ENCODE measurements at regions not wholly inside any gene's neighbourhood (a gene's known extent, or its start where the extent isn't known, plus 50 kb on each side); places are given as distances from the start of the nearest gene placed in this dataset.

DNA sequence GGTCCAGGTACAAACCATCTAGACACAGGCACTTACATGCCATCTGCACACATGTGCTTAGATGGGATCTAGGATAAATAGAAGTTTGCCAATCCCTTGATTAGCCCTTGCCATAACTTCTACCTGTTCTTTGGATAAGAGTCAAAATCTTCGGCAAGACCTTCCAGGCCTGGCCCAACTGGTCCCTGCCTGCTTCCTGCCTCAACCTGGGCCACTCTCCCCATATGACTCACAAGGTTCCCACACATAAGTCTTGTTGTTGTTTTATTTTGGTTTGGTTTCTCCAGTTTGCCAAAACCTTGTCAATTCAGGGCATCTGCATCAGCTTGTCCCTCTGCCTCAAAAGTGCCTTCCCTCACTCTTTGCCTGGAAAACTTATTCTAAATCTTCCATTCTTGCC lies 95.3 kb upstream of the XYLT1 start:
- Histone ChIP-seq H3K9me3 (ENCODE audit: control insufficient read depth, insufficient read depth, low read length) (no peaks in the 10 kb centered on the region), H3K4me3 (ENCODE audit: low read depth, low read length) (no peak overlapping the region), H3K27me3 (ENCODE audit: control insufficient read depth, insufficient read depth, low read length) (no peaks in the 10 kb centered on the region), H3K4me1 (ENCODE audit: control insufficient read depth, insufficient read depth, low read length) (no peaks in the 10 kb centered on the region), H3K36me3 (ENCODE audit: control insufficient read depth, insufficient read depth, low read length) (no peaks in the 10 kb centered on the region), H3K27ac (ENCODE audit: low read depth, low read length) (no peak overlapping the region), H3K9ac (ENCODE audit: low read depth, low read length) (no peak overlapping the region)

DNA sequence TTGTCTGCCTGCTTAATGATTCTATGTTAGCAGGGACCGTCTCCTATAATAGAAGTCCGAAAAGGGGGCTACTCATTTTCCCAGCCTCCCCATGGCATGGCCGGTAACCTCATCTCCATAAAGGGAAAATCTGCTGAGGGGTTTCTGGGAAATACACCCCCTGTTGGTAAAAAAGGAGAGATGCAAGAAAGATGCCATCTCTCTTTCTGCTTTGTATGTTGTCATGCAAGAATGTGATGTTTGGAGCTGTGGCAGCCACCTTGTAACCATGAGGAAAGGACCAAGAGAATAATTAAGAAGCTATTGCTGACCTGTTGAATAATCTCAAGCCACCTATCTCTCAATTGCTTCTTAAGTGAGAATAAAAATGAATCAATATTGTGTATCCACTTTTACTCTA lies 94.8 kb upstream of the XYLT1 start:
- H3K4me1 ChIP-seq (ENCODE audit: control insufficient read depth, insufficient read depth, low read length): no peaks in the 10 kb centered on the region
- H3K9me3 ChIP-seq (ENCODE audit: control insufficient read depth, insufficient read depth, low read length): no peaks in the 10 kb centered on the region
- H3K36me3 ChIP-seq (ENCODE audit: control insufficient read depth, insufficient read depth, low read length): no peaks in the 10 kb centered on the region
- H3K27ac ChIP-seq (ENCODE audit: low read depth, low read length): no peak overlapping the region
- no peak overlapping the region for H3K4me3 ChIP-seq (ENCODE audit: low read depth, low read length)
- no peak overlapping the region for H3K9ac ChIP-seq (ENCODE audit: low read depth, low read length)
- no peaks in the 10 kb centered on the region for H3K27me3 ChIP-seq (ENCODE audit: control insufficient read depth, insufficient read depth, low read length)

DNA sequence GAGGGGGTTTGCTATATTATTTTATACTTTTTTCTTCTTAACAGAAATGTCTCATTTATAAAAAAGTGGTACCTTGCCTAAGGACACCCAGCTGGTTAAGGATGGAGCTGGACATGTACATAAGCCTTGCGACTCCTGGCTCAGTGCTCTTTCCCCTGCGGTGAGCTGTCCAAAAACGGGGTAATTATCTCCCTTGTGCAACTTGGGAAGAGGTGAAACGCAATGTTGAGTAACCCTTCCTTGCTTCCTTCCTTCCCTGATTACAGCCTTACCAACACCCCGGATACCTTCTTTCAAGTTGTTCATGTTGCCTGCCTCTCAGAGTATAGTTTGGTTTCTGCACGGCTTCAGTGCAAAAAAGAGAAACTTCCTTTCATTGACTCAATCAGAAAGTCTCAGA lies 94.1 kb upstream of the XYLT1 start:
- H3K4me1 ChIP-seq (ENCODE audit: control insufficient read depth, insufficient read depth, low read length): no peaks in the 10 kb centered on the region
- H3K4me3 ChIP-seq (ENCODE audit: low read depth, low read length): no peak overlapping the region
- no peak overlapping the region for H3K27ac ChIP-seq (ENCODE audit: low read depth, low read length)
- H3K9me3 ChIP-seq (ENCODE audit: control insufficient read depth, insufficient read depth, low read length): no peaks in the 10 kb centered on the region
- H3K9ac ChIP-seq (ENCODE audit: low read depth, low read length): no peak overlapping the region
- no peaks in the 10 kb centered on the region for H3K36me3 ChIP-seq (ENCODE audit: control insufficient read depth, insufficient read depth, low read length)
- no peaks in the 10 kb centered on the region for H3K27me3 ChIP-seq (ENCODE audit: control insufficient read depth, insufficient read depth, low read length)

DNA sequence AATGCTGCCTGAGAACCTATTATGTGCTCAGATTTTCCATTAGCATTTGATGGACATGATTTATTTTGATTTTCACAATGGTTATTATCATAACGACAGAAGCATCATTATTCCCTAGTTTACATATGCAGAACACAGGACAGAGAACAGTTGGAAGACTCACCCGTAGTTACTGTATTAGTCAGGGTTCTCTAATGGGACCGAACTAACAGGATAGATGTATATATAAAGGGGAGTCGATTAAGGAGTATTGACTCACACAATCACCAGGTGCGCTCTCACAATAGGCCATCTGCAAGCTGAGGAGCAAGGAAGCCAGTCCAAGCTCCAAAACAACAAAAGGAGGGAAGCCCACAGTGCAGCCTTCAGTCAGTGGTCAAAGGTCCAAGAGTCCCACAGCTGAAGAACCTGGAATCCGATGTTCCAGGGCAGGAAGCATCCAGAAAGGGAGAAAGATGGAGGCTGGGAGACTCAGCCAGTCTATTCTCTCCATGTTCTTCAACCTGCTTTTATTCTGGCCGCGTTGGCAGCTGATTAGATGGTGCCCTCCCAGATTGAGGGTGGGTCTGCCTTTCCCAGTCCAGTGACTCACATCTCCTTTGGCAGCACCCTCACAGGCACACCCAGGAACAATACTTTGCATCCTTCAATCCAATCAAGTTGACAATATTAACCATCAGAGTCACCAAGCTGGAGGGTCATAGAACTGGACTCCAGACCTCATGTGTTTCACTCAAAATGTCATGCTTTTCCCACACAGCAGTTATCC lies 92.7 kb upstream of the XYLT1 start:
- Histone ChIP-seq H3K4me1 (ENCODE audit: control insufficient read depth, insufficient read depth, low read length) (no peaks in the 10 kb centered on the region), H3K4me3 (ENCODE audit: low read depth, low read length) (no peak overlapping the region), H3K36me3 (ENCODE audit: control insufficient read depth, insufficient read depth, low read length) (no peaks in the 10 kb centered on the region), H3K9me3 (ENCODE audit: control insufficient read depth, insufficient read depth, low read length) (no peaks in the 10 kb centered on the region), H3K27ac (ENCODE audit: low read depth, low read length) (no peak overlapping the region), H3K9ac (ENCODE audit: low read depth, low read length) (no peak overlapping the region), H3K27me3 (ENCODE audit: control insufficient read depth, insufficient read depth, low read length) (no peaks in the 10 kb centered on the region)

DNA sequence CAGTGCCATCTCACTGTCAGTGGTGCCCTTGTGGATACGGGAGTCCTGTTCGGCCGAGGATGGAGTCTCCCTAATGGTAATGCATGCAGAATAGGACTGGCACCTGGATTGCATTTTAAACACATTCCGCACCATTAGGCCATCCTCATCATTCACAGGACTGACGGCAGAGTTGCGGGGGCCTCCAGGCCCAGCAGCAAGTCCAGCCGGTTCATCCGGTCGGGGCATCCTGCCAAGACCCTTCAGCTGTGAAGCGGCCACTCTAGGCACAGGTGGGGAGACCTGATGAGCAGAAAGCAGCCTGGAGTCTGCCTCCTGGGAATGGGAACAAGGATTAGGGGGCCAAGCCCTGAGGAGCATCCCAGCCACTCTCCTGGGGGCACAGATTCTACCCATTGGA lies 90.3 kb upstream of the XYLT1 start:
- H3K27ac ChIP-seq (ENCODE audit: low read depth, low read length): no peak overlapping the region
- H3K4me3 ChIP-seq (ENCODE audit: low read depth, low read length): no peak overlapping the region
- H3K9ac ChIP-seq (ENCODE audit: low read depth, low read length): no peak overlapping the region
- H3K4me1 ChIP-seq (ENCODE audit: control insufficient read depth, insufficient read depth, low read length): no peaks in the 10 kb centered on the region
- no peaks in the 10 kb centered on the region for H3K9me3 ChIP-seq (ENCODE audit: control insufficient read depth, insufficient read depth, low read length)
- no peaks in the 10 kb centered on the region for H3K27me3 ChIP-seq (ENCODE audit: control insufficient read depth, insufficient read depth, low read length)
- H3K36me3 ChIP-seq (ENCODE audit: control insufficient read depth, insufficient read depth, low read length): no peaks in the 10 kb centered on the region

DNA sequence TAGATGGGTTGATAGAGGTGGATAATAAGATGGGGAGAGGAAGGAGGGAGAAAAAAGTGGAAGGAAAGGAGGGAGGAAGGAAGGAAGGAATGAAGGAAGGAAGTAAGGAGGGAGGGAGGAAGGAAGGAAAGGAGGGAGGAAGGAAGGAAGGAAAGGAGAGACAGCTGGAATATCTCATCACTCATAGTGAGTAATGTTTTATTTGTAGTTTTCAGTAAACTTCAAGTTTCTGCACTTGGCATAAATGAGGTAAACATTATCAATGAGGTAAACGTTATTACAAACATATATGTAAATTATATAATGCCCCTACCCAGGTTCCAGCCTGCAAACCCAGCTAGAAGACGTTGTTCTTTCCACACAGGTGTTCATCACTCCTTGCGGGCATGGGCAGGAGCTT lies 89.8 kb upstream of the XYLT1 start:
- H3K9me3 ChIP-seq (ENCODE audit: control insufficient read depth, insufficient read depth, low read length): no peaks in the 10 kb centered on the region
- no peak overlapping the region for H3K9ac ChIP-seq (ENCODE audit: low read depth, low read length)
- H3K4me3 ChIP-seq (ENCODE audit: low read depth, low read length): no peak overlapping the region
- H3K36me3 ChIP-seq (ENCODE audit: control insufficient read depth, insufficient read depth, low read length): no peaks in the 10 kb centered on the region
- H3K4me1 ChIP-seq (ENCODE audit: control insufficient read depth, insufficient read depth, low read length): no peaks in the 10 kb centered on the region
- H3K27me3 ChIP-seq (ENCODE audit: control insufficient read depth, insufficient read depth, low read length): no peaks in the 10 kb centered on the region
- no peak overlapping the region for H3K27ac ChIP-seq (ENCODE audit: low read depth, low read length)

DNA sequence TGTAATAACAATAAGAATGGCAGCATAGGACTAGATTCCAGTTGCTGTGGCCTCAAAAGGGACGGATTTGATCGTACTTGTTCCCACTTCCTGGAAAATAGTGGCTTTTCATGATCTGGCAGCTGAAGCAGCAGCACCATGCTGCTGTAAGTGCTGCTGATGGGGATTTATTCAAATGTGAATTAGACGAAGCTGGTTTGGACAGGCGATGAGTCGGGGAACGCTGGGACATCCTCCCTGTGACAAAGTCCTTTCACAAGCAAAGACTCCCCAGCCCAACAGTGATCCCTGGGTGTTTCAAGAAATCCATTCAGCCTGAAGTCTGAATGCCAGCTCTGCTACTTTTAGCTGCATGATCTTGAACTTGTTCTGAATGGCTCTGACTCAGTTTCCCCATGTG lies 88.6 kb upstream of the XYLT1 start:
- Histone ChIP-seq H3K4me3 (ENCODE audit: low read depth, low read length) (no peak overlapping the region), H3K27me3 (ENCODE audit: control insufficient read depth, insufficient read depth, low read length) (no peaks in the 10 kb centered on the region), H3K4me1 (ENCODE audit: control insufficient read depth, insufficient read depth, low read length) (no peaks in the 10 kb centered on the region), H3K36me3 (ENCODE audit: control insufficient read depth, insufficient read depth, low read length) (no peaks in the 10 kb centered on the region), H3K9me3 (ENCODE audit: control insufficient read depth, insufficient read depth, low read length) (no peaks in the 10 kb centered on the region), H3K27ac (ENCODE audit: low read depth, low read length) (no peak overlapping the region), H3K9ac (ENCODE audit: low read depth, low read length) (no peak overlapping the region)

DNA sequence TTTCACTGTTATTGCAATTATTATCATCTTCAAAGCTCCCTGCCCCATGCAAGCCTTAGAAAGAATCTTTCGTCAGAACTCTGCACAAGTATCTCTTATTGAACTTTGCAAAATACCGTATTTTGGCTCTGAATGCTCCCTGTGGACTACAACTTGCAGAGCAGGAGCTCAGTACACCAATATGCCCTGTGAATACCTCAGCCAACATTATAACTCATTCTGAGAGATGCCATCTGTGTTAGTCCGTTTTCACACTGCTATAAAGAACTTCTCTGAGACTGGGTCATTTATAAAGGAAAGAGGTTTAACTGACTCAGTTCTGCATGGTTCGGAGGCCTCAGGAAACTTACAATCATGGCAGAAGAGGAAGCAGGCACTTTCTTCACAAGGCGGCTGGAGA lies 87.2 kb upstream of the XYLT1 start:
- no peaks in the 10 kb centered on the region for H3K27me3 ChIP-seq (ENCODE audit: control insufficient read depth, insufficient read depth, low read length)
- no peak overlapping the region for H3K9ac ChIP-seq (ENCODE audit: low read depth, low read length)
- H3K4me3 ChIP-seq (ENCODE audit: low read depth, low read length): no peak overlapping the region
- no peaks in the 10 kb centered on the region for H3K4me1 ChIP-seq (ENCODE audit: control insufficient read depth, insufficient read depth, low read length)
- no peaks in the 10 kb centered on the region for H3K9me3 ChIP-seq (ENCODE audit: control insufficient read depth, insufficient read depth, low read length)
- no peak overlapping the region for H3K27ac ChIP-seq (ENCODE audit: low read depth, low read length)
- no peaks in the 10 kb centered on the region for H3K36me3 ChIP-seq (ENCODE audit: control insufficient read depth, insufficient read depth, low read length)

DNA sequence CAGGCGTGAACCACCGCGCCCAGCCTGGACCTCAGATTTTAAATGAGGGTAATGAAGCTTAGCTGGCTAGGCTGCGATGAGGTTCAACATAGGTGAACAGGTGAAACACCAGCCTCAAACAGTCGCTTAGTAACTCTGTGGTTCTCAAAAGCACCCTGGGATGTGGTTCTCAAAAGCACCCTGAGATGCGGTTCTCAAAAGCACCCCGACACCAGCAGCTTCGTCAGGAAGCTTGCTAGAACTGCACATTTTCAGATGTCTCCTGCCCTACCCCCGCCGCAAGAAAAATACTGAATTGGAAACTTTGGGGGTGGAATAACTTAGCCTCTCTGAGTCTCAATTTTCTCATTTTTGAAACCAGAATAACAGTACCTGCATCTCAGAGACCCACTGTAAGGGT lies 86.7 kb upstream of the XYLT1 start:
- H3K4me1 ChIP-seq (ENCODE audit: control insufficient read depth, insufficient read depth, low read length): no peaks in the 10 kb centered on the region
- H3K4me3 ChIP-seq (ENCODE audit: low read depth, low read length): no peak overlapping the region
- H3K36me3 ChIP-seq (ENCODE audit: control insufficient read depth, insufficient read depth, low read length): no peaks in the 10 kb centered on the region
- no peak overlapping the region for H3K27ac ChIP-seq (ENCODE audit: low read depth, low read length)
- H3K27me3 ChIP-seq (ENCODE audit: control insufficient read depth, insufficient read depth, low read length): no peaks in the 10 kb centered on the region
- no peak overlapping the region for H3K9ac ChIP-seq (ENCODE audit: low read depth, low read length)
- no peaks in the 10 kb centered on the region for H3K9me3 ChIP-seq (ENCODE audit: control insufficient read depth, insufficient read depth, low read length)

DNA sequence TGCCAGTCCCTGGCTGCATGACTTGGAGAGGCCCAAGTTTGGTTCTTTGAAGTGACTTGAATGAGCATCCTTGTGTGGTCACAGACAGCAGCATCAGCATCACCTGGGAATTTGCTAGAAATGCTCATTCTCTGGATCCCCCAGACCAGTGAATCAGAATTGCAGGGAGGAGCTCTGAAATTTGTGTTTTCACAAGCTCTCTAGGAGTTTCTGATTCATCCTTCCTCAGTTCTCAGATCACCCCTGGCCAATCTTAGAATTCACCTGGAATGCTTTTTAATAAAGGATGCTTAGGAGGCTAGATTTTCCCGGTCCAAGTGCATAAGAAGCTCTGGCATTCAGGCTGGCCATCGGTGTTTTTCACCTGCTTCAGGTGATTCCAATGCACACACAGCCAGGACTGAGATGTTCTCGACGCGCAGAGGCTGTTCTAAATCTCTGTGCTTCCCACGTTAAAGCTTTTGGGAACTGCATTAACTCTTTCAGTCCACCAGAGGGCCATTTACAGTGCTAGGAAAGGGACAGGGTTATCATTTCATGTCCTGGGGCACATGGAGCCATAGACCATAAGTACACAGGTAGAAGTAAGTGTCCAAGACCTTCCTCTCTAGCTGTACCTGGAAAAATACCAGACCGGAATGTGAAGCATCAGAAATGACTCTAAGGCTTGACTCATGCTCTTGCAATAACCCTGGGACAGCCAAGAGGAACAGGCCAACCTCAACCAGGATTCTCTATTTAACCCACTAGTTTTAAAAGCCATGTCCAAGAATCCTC lies 85.7 kb upstream of the XYLT1 start:
- Histone ChIP-seq H3K27me3 (ENCODE audit: control insufficient read depth, insufficient read depth, low read length) (no peaks in the 10 kb centered on the region), H3K9me3 (ENCODE audit: control insufficient read depth, insufficient read depth, low read length) (no peaks in the 10 kb centered on the region), H3K27ac (ENCODE audit: low read depth, low read length) (no peak overlapping the region), H3K9ac (ENCODE audit: low read depth, low read length) (no peak overlapping the region), H3K4me3 (ENCODE audit: low read depth, low read length) (no peak overlapping the region), H3K36me3 (ENCODE audit: control insufficient read depth, insufficient read depth, low read length) (no peaks in the 10 kb centered on the region), H3K4me1 (ENCODE audit: control insufficient read depth, insufficient read depth, low read length) (no peaks in the 10 kb centered on the region)

DNA sequence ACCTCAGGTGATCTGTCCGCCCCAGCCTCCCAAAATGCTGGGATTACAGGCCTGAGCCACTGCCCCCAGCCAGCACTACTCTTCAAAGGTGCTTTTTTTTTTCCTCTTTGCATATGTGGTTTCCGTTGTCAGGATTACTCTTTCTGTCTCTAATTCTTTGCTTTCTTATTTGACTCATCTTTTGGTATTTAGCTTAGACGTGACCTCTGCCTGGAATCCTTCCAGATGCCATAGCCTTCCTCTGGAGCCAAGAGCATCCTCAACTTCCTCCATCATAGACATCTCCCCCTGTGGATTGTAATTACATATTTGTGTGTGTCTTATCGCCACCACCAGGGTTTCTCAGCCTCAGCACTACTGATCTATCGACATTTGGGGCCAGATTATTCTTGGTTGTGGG lies 84.4 kb upstream of the XYLT1 start:
- Histone ChIP-seq H3K27me3 (ENCODE audit: control insufficient read depth, insufficient read depth, low read length) (no peaks in the 10 kb centered on the region), H3K27ac (ENCODE audit: low read depth, low read length) (no peak overlapping the region), H3K36me3 (ENCODE audit: control insufficient read depth, insufficient read depth, low read length) (no peaks in the 10 kb centered on the region), H3K4me1 (ENCODE audit: control insufficient read depth, insufficient read depth, low read length) (no peaks in the 10 kb centered on the region), H3K9ac (ENCODE audit: low read depth, low read length) (no peak overlapping the region), H3K4me3 (ENCODE audit: low read depth, low read length) (no peak overlapping the region), H3K9me3 (ENCODE audit: control insufficient read depth, insufficient read depth, low read length) (no peaks in the 10 kb centered on the region)

Measured in HUES48 (cell line).